GM19239 (cell line): ENCODE measurements at regions not wholly inside any gene's neighbourhood (a gene's known extent, or its start where the extent isn't known, plus 50 kb on each side); places are given as distances from the start of the nearest gene placed in this dataset.

Experiments
- DNase-seq: peaks from one replicate; pipeline ENCODE4 v3.0.0; 2011; ENCODE audit warnings: low spot score; ENCODE audit not compliant: insufficient read length
- FAIRE-seq: peaks from 2 replicates; lab custom pipeline; 2011; peaks lifted over from hg19 to GRCh38; lab: Jason Lieb, UNC

GRCh38 chr18:30139631-30140287, 902.8 kb downstream of the DSC3 start:
- FAIRE-seq (no peak), DNase-seq (no peak)

- DNase-seq = no peak
- no peak for FAIRE-seq
Observed at GRCh38 chr18:30135938-30136337, 906.6 kb downstream of the DSC3 start.

- FAIRE-seq (no peak), DNase-seq (no peak)
Observed at GRCh38 chr18:30134020-30134419, 908.5 kb downstream of the DSC3 start.

GRCh38 chr18:30132959-30133358, 909.6 kb downstream of the DSC3 start:
- no peak for DNase-seq
- no peak for FAIRE-seq

- FAIRE-seq (no peak), DNase-seq (no peak)
Observed at GRCh38 chr18:30121397-30121796, 921.1 kb downstream of the DSC3 start.

- FAIRE-seq (no peak), DNase-seq (no peak)
Observed at GRCh38 chr18:30113454-30113853, 929.1 kb downstream of the DSC3 start.

GRCh38 chr18:30106356-30106755, 936.2 kb downstream of the DSC3 start:
- FAIRE-seq = no peak
- DNase-seq = no peak

GRCh38 chr18:30103881-30104280, 938.7 kb downstream of the DSC3 start:
- no peak for FAIRE-seq
- DNase-seq = no peak

GRCh38 chr18:30096796-30097195, 945.7 kb downstream of the DSC3 start:
- DNase-seq (no peak), FAIRE-seq (no peak)

GRCh38 chr18:30094556-30094955, 948.0 kb downstream of the DSC3 start:
- FAIRE-seq (no peak), DNase-seq (no peak)

GRCh38 chr18:30093376-30093775, 949.2 kb downstream of the DSC3 start:
- DNase-seq = no peak
- no peak for FAIRE-seq

- no peak for FAIRE-seq
- no peak for DNase-seq
Observed at GRCh38 chr18:30088238-30089015, 954.1 kb downstream of the DSC3 start.

- FAIRE-seq (no peak), DNase-seq (no peak)
Observed at GRCh38 chr18:30086351-30086750, 956.2 kb downstream of the DSC3 start.

- FAIRE-seq (no peak), DNase-seq (no peak)
Observed at GRCh38 chr18:30081122-30081521, 961.4 kb downstream of the DSC3 start.

- FAIRE-seq = no peak
- DNase-seq = no peak
Observed at GRCh38 chr18:30072609-30073385, 969.7 kb downstream of the DSC3 start.

GRCh38 chr18:30066288-30066687, 976.3 kb downstream of the DSC3 start:
- no peak for FAIRE-seq
- DNase-seq = no peak

GRCh38 chr18:30057398-30057797, 985.1 kb downstream of the DSC3 start:
- DNase-seq (no peak), FAIRE-seq (no peak)

- FAIRE-seq (no peak), DNase-seq (no peak)
Observed at GRCh38 chr18:30056528-30056927, 986.0 kb downstream of the DSC3 start.

- DNase-seq (no peak), FAIRE-seq (no peak)
Observed at GRCh38 chr18:30044496-30044895, 998.0 kb downstream of the DSC3 start.

- no peak for FAIRE-seq
- no peak for DNase-seq
Observed at GRCh38 chr18:30039201-30039600, 1003.3 kb downstream of the DSC3 start.

GRCh38 chr18:30034818-30035217, 1007.7 kb downstream of the DSC3 start:
- FAIRE-seq = no peak
- DNase-seq = no peak
